Large intestine (tissue), 3 donors: ENCODE measurements at regions not wholly inside any gene's neighbourhood (a gene's known extent, or its start where the extent isn't known, plus 50 kb on each side); places are given as distances from the start of the nearest gene placed in this dataset.

Experiments used
- DNase-seq, 2 donors: peaks; one replicate each; pipeline versions ENCODE4 v3.0.0 to v3.0.0-alpha.2; 2013
- H3K27ac ChIP-seq: one replicate; pipeline ENCODE4 v1.5.1; 2013; ENCODE audit warnings: low read length
- H3K27me3 ChIP-seq: 2 replicates; pipeline ENCODE4 v1.6.1; 2013; ENCODE audit warnings: low read length; ENCODE audit not compliant: control insufficient read depth, insufficient read depth
- H3K36me3 ChIP-seq: 2 replicates; pipeline ENCODE4 v1.6.1; 2013; ENCODE audit warnings: low read length; ENCODE audit not compliant: control insufficient read depth, insufficient read depth
- H3K4me1 ChIP-seq: one replicate; pipeline ENCODE4 v1.6.1; 2013; ENCODE audit warnings: low read length; ENCODE audit not compliant: control insufficient read depth, insufficient read depth
- H3K4me3 ChIP-seq: one replicate; pipeline ENCODE4 v1.5.1; 2013; ENCODE audit warnings: low read length
- H3K9me3 ChIP-seq: one replicate; pipeline ENCODE4 v1.6.1; 2013; ENCODE audit warnings: mild to moderate bottlenecking, low read depth, low read length, moderate library complexity; ENCODE audit not compliant: control insufficient read depth
- WGBS: methylation state at CpG from one replicate; pipeline ENCODE4 v1.1.5; 2013; ENCODE audit warnings: low lambda C conversion rate; ENCODE audit not compliant: insufficient coverage; 5-methylcytosine and 5-hydroxymethylcytosine counted together

DNA sequence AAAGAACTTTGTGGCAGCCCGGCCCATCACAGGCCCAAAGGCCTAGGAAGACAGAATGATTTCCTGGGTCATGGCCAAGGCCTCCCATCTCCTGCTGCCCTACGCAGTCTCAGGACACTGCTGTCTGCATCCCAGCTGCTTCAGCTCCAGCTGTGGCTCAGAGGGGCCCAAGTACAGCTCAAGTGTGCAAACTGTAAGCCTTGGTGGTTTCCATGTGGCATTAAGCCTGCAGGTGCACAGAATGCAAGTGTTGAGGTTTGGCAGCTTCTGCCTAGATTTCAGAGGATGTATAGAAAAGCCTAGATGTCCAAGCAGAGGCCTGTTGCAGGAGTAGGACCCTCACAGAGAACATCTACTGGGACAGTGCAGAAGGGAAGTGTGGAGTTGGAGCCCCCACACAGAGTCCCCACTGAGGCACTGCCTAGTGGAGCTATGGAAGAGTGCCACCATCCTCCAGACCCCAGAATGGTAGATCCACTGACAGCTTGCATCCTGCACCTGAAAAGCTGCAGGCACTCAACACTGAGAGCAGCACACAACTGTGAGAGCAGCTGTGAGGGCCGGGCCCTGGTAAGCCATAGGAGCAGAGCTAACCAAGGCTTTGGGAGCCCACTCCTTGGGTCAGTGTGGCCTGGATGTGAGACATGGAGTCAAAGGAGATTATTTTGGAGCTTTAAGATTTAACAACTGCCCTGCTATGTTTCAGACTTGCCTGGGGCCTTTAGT is 208.2 kb upstream of the CMC1 start:
- Histone ChIP-seq H3K4me1 (no peaks in the 10 kb centered on the region), H3K36me3 (no peaks in the 10 kb centered on the region), H3K27me3 (peaks cover 3% of the 10 kb centered on the region), H3K4me3 (no peak overlapping the region), H3K9me3 (no peaks in the 10 kb centered on the region), H3K27ac (no peak overlapping the region)
- no CpG with 5 or more reads among the region's 3 CpGs for WGBS
- no peak for DNase-seq

DNA sequence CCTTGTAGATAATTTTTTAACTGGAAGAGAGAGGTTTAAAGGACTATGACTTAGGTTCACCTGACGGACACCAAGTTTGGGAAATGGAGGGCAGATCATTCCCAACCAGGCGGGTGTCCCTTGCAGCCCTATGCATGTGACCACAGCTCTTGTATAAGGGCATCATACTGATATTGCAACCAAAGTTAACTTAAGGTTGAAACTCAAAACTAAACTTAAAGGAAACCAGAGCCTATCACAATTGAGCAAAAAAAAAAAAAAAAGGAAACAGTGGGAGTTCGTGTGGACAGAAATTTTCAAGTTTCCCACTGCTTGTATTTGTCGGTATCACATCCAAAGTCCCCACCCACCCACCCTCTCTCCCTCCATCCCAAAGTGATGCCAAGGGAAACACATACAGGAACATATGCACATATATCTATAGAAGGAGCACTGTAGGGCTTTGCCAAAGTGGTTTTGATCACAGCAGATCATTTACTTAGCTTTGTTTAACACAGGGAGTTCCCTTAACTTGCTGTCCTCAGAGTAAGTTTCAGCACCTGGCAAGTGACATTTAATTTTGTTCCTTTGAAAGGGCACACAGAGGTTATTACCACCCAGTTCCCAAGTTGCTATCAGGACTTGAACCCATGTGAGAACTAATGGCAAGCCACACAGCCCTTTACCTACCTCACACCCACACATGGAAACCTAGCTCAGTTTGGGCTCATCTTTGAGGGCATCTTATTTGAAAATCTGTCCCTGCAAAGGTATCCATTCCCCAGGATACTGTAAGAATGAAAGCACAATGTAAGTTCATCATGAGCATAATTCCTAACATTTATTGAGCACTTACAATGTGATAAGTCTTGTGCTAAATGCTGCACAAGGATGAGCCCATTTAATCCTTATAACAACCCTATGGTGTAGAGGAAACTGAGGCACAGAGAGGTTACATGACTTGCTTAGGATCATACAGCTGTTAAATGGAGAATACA is 204.5 kb upstream of the CMC1 start:
- no peak for DNase-seq
- Histone ChIP-seq H3K27me3 (peaks cover 3% of the 10 kb centered on the region), H3K4me3 (no peak overlapping the region), H3K9me3 (no peaks in the 10 kb centered on the region), H3K36me3 (no peaks in the 10 kb centered on the region), H3K4me1 (no peaks in the 10 kb centered on the region), H3K27ac (no peak overlapping the region)
- 80% methylated on average over 1 of the region's 4 CpGs for WGBS

DNA sequence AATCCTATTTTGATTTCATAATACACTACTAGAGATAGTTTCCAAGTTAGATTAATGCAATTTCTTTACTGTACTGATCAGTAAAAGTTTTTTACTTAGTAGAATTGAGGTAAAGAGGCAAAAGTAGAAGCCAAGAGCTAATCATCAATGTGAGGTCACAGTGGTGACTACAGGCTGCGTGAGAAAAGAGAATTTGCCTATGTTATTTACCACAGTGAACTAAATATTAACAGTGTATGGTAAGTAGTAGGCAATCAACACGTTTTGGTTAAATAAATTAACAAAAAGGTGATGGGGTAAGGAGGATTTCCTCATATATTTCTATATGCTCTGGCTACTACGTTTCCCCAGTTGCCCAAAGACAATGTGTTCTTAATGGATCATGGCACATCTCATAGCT is 202.2 kb upstream of the CMC1 start:
- 60% methylated on average over 1 of the region's 3 CpGs for WGBS
- H3K36me3 ChIP-seq, result no peaks in the 10 kb centered on the region
- H3K27ac ChIP-seq, result no peak overlapping the region
- H3K27me3 ChIP-seq, result peaks cover 5% of the 10 kb centered on the region
- no peak for DNase-seq
- H3K4me1 ChIP-seq, result no peaks in the 10 kb centered on the region
- no peaks in the 10 kb centered on the region for H3K9me3 ChIP-seq
- no peak overlapping the region for H3K4me3 ChIP-seq

DNA sequence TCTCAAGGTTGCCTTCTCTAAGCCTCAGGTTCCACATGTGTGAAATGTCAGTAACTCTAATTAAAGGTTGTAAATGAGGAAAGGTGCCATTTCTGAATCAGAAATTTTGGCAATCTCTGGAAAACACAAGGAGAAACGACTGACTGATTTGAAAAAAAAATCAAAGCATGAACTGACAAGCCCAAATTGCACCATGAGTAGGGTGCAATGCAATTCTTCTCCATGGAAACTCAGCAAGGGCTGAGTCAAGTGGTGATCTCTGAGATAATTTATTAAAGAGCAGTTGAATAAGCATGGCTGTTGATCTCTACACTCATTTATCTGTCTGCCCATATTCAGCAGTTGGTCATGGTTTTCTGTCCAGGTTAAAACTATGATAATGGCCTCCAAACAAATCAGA is 201.6 kb upstream of the CMC1 start:
- Histone ChIP-seq H3K36me3 (no peaks in the 10 kb centered on the region), H3K27ac (no peak overlapping the region), H3K4me3 (no peak overlapping the region), H3K27me3 (peaks cover 5% of the 10 kb centered on the region), H3K4me1 (no peaks in the 10 kb centered on the region), H3K9me3 (no peaks in the 10 kb centered on the region)
- DNase-seq, result no peak
- WGBS, result no CpG with 5 or more reads among the region's 1 CpG

DNA sequence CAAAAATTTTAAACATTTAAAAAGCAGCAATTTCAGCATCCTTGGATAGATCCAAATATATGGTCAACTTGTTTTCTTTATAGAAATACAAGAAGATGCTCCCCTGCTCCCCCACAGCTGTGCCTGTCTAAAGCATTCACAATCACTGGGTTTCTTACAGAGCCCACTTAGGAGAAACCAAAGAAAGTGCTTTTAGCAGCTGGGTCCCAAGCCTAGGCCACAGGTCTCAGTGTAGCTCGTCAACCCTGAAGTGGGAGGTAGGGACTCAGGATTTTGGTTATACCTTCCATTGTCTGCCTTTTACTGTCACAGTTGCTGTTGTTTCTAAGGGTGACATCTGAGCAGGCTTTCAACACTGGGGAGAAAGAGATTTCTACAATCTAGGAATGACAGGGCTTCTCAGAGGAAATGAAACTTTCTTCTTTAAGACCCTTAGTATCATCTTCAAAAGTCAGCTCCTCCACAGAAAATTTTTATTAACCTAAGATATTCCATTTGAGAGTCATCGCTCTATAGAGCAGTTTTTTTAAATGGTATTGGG is 199.3 kb upstream of the CMC1 start:
- H3K9me3 ChIP-seq, result no peaks in the 10 kb centered on the region
- no peak overlapping the region for H3K4me3 ChIP-seq
- no peaks in the 10 kb centered on the region for H3K36me3 ChIP-seq
- H3K4me1 ChIP-seq, result no peaks in the 10 kb centered on the region
- no CpG with 5 or more reads among the region's 2 CpGs for WGBS
- peaks cover 2% of the 10 kb centered on the region for H3K27me3 ChIP-seq
- H3K27ac ChIP-seq, result no peak overlapping the region
- DNase-seq, result no peak

DNA sequence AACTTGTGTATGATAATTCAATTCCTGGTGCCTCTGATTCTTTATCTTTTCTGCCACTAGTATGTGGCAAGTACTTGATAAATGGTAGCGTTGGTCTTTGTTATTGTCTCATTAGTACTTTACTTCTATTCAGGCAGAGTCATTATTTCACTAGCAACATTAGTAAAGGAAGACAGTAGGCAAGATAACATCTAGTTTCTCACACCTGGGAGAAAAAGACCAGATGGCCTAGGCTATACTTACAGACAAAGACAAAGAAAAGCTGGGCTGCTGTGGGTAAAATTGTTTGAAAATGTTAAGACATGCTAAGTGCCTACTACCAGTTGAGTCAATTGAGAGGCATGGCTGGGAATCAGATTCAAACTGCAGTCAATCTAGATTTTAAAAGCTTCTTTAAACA is 198.7 kb upstream of the CMC1 start:
- Histone ChIP-seq H3K27me3 (peaks cover 2% of the 10 kb centered on the region), H3K27ac (no peak overlapping the region), H3K4me1 (no peaks in the 10 kb centered on the region), H3K4me3 (no peak overlapping the region), H3K9me3 (no peaks in the 10 kb centered on the region), H3K36me3 (no peaks in the 10 kb centered on the region)
- no peak for DNase-seq
- WGBS, result no CpG with 5 or more reads among the region's 1 CpG

DNA sequence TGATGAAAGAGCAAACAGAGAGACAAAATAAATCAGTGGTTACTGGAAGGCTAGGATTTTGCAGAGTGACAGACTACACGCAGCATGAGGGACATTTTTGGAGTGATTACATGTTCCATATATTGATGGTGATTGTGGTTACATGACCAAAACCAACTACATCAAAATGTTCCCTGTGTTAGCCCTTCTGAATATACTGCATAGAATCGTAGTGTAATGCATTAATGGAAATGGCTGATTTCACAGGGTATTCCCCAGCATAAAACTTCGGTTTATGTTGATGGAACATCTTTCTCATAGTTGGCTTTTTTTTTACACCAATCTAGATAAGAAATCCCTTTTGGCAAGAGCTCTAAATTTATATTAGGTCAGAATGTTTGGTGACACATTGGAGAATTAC is 191.3 kb upstream of the CMC1 start:
- Histone ChIP-seq H3K36me3 (no peaks in the 10 kb centered on the region), H3K4me1 (peaks cover 3% of the 10 kb centered on the region), H3K27me3 (no peaks in the 10 kb centered on the region), H3K9me3 (no peaks in the 10 kb centered on the region), H3K4me3 (no peak overlapping the region), H3K27ac (no peak overlapping the region)
- 94% methylated on average over 2 of the region's 3 CpGs for WGBS
- no peak for DNase-seq

DNA sequence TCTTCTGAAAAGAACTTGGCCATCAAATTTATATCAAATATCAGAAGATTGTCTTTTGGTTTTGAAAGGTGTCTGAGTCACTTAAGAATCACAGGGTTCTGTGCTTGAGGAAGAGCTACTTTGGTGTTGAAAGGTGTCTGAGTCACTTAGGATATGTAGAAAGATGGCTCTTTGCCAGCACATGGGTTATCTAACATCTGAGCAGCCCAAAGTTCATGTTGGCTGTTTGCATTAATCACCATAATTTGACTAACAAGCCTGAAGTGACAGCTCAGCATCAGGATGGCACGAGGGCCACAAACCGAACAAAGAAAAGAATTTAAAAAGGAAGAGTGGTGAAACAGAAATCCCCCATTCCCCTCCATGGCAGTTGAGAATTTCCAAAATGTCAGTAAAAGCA is 190.5 kb upstream of the CMC1 start:
- peak; percentile 92 to 94 for DNase-seq
- no peaks in the 10 kb centered on the region for H3K27me3 ChIP-seq
- WGBS, result 33% methylated on average over 1 of the region's 2 CpGs
- no peak overlapping the region for H3K4me3 ChIP-seq
- no peaks in the 10 kb centered on the region for H3K9me3 ChIP-seq
- peaks cover 3% of the 10 kb centered on the region for H3K4me1 ChIP-seq
- H3K36me3 ChIP-seq, result no peaks in the 10 kb centered on the region
- H3K27ac ChIP-seq, result no peak overlapping the region

DNA sequence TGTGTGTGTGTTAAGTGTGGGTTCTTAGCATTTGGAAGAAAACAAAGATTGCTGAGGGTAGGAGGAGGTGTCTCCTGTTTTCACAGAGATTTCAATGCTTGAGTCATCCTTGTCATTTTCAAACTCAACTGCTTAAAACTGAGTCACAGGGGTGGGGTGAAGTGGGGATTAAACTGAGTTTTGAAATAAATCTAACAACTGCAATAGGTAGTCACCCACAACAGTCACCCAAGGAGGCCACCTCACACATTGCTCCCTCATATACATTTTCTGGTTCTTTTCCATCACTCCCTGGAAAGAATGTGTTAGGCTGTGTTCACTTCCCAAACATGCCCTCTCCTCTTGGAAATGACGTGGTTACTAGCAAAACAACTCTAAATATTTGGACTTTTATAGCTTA is 187.7 kb upstream of the CMC1 start:
- Histone ChIP-seq H3K4me1 (peaks cover 3% of the 10 kb centered on the region), H3K27ac (no peak overlapping the region), H3K36me3 (no peaks in the 10 kb centered on the region), H3K9me3 (no peaks in the 10 kb centered on the region), H3K27me3 (no peaks in the 10 kb centered on the region), H3K4me3 (no peak overlapping the region)
- no CpG with 5 or more reads among the region's 1 CpG for WGBS
- DNase-seq, result no peak

DNA sequence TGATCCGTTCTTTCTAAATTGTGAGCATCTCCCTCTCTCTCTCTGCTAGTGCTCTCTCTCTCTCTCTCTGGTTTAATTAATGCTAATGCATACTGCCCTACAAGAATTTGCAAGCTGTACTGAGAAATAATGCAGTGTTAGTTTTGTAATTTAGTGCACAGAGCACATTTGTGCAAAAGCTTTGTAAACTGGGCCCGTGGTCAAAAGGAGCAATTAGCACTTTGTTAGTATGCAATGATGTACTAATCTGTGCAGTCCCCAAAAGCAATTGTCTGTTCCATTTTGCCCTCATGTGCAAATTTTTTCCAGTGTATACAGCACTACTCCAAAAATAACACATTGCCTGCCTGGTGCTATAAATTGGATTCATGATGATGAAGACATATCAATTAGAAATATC is 184.6 kb upstream of the CMC1 start:
- Histone ChIP-seq H3K27me3 (no peaks in the 10 kb centered on the region), H3K4me1 (no peaks in the 10 kb centered on the region), H3K27ac (no peak overlapping the region), H3K4me3 (no peak overlapping the region), H3K9me3 (no peaks in the 10 kb centered on the region), H3K36me3 (no peaks in the 10 kb centered on the region)
- no peak for DNase-seq
- WGBS, result 94% methylated on average over 2 of the region's 2 CpGs
